Astrocyte (in vitro differentiated cells and primary cell): ENCODE measurements at regions not wholly inside any gene's neighbourhood (a gene's known extent, or its start where the extent isn't known, plus 50 kb on each side); places are given as distances from the start of the nearest gene placed in this dataset.

ENCODE experiments used
- DNase-seq: peaks from one replicate; pipeline ENCODE4 v3.0.0-alpha.2; 2010; ENCODE audit warnings: low read depth
- FAIRE-seq: peaks from 2 replicates; lab custom pipeline; 2011; peaks lifted over from hg19 to GRCh38; lab: Jason Lieb, UNC
- H2AFZ ChIP-seq: 2 replicates; pipeline ENCODE4 v1.6.0; 2012; ENCODE audit warnings: low read depth, low read length, inconsistent platforms
- H3K27ac ChIP-seq: 2 replicates; pipeline ENCODE4 v1.5.1; 2011; ENCODE audit warnings: low read depth, low read length, inconsistent platforms
- H3K27me3 ChIP-seq: 2 replicates; pipeline ENCODE4 v1.6.0; 2011; ENCODE audit warnings: low read length, inconsistent platforms; ENCODE audit not compliant: insufficient read depth
- H3K36me3 ChIP-seq: 2 replicates; pipeline ENCODE4 v1.5.1; 2011; ENCODE audit warnings: low read length, inconsistent platforms; ENCODE audit not compliant: insufficient read depth
- H3K4me1 ChIP-seq: 2 replicates; pipeline ENCODE4 v1.5.1; 2011; ENCODE audit warnings: low read length, inconsistent platforms; ENCODE audit not compliant: insufficient read depth
- H3K4me2 ChIP-seq: 2 replicates; pipeline ENCODE4 v1.6.0; 2012; ENCODE audit warnings: low read length, inconsistent platforms
- H3K4me3 ChIP-seq: 2 replicates; pipeline ENCODE4 v1.5.1; 2011; ENCODE audit warnings: low read depth, mild to moderate bottlenecking, low read length, inconsistent platforms; ENCODE audit not compliant: insufficient read depth
- H3K79me2 ChIP-seq: 2 replicates; pipeline ENCODE4 v1.6.0; 2012; ENCODE audit warnings: mild to moderate bottlenecking, low read length, inconsistent platforms; ENCODE audit not compliant: insufficient read depth
- H3K9ac ChIP-seq: 2 replicates; pipeline ENCODE4 v1.6.0; 2012; ENCODE audit warnings: mild to moderate bottlenecking, low read length, inconsistent platforms
- H3K9me3 ChIP-seq: 2 replicates; pipeline ENCODE4 v1.5.1; 2012; ENCODE audit warnings: low read depth, mild to moderate bottlenecking, low read length, inconsistent platforms; ENCODE audit not compliant: insufficient read depth
- H4K20me1 ChIP-seq: 2 replicates; pipeline ENCODE4 v1.6.0; 2012; ENCODE audit warnings: low read length, inconsistent platforms; ENCODE audit not compliant: insufficient read depth
- H3K27ac Mint-ChIP-seq: one replicate; pipeline ENCODE4 v1.8.0; 2021; ENCODE audit warnings: mild to moderate bottlenecking, mixed read lengths; ENCODE audit not compliant: unreplicated experiment
- H3K27me3 Mint-ChIP-seq: one replicate; pipeline ENCODE4 v1.8.0; 2021; ENCODE audit warnings: low read depth, mixed read lengths; ENCODE audit not compliant: unreplicated experiment
- H3K36me3 Mint-ChIP-seq: one replicate; pipeline ENCODE4 v1.8.0; 2021; ENCODE audit warnings: low read depth, mixed read lengths; ENCODE audit not compliant: unreplicated experiment
- H3K4me1 Mint-ChIP-seq: one replicate; pipeline ENCODE4 v1.8.0; 2021; ENCODE audit warnings: low read depth, mixed read lengths; ENCODE audit not compliant: unreplicated experiment
- H3K4me3 Mint-ChIP-seq: one replicate; pipeline ENCODE4 v1.8.0; 2021; ENCODE audit warnings: mild to moderate bottlenecking, moderate library complexity, mixed read lengths; ENCODE audit not compliant: unreplicated experiment
- H3K9me3 Mint-ChIP-seq: one replicate; pipeline ENCODE4 v1.8.0; 2021; ENCODE audit warnings: mild to moderate bottlenecking, mixed read lengths; ENCODE audit not compliant: unreplicated experiment
- CTCF ChIP-seq: IDR thresholded peaks from 2 replicates; pipeline ENCODE4 v1.5.1; 2011; ENCODE audit warnings: low read depth, mild to moderate bottlenecking, inconsistent platforms, low read length, moderate library complexity; ENCODE audit not compliant: insufficient read depth
- EZH2 ChIP-seq: IDR thresholded peaks from 2 replicates; pipeline ENCODE4 v1.6.1; 2012; ENCODE audit warnings: mild to moderate bottlenecking, low read length, inconsistent platforms; ENCODE audit not compliant: insufficient read depth

DNA sequence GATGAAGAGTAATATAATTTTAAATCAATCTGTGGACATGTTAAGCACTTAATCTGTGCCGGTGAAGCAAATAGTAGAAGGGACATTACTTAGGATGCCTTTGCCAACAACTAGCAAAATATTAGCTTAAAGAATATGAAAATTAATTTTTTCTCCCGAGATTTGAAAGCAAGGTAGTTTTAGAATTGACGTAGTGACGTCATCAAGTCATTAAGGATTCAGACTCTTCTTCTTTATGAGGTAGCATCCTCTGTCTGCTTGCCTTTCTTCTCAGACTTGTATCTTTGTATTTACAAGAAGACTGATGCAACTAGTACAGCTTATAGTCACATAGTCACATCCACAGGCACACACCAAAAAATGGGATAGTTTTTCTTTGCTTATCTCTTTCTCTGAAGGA is 374.4 kb downstream of the MMUT start:
- Mint-ChIP-seq H3K36me3 (no peaks in the 10 kb centered on the region), H3K9me3 (no peaks in the 10 kb centered on the region), H3K4me3 (no peak overlapping the region), H3K27ac (no peak overlapping the region), H3K4me1 (no peaks in the 10 kb centered on the region), H3K27me3 (no peaks in the 10 kb centered on the region)
- no peak overlapping the region for H3K4me2 ChIP-seq
- no peak for FAIRE-seq
- no peaks in the 10 kb centered on the region for H3K36me3 ChIP-seq
- no peaks in the 10 kb centered on the region for H3K9me3 ChIP-seq
- TF ChIP-seq EZH2 (no peak), CTCF (no peak)
- H3K27me3 ChIP-seq, result no peaks in the 10 kb centered on the region
- H3K4me1 ChIP-seq, result no peaks in the 10 kb centered on the region
- no peak overlapping the region for H2AFZ ChIP-seq
- H4K20me1 ChIP-seq, result no peaks in the 10 kb centered on the region
- no peak overlapping the region for H3K4me3 ChIP-seq
- H3K9ac ChIP-seq, result no peak overlapping the region
- no peak for DNase-seq
- H3K27ac ChIP-seq, result no peak overlapping the region
- no peaks in the 10 kb centered on the region for H3K79me2 ChIP-seq

- H3K9me3 Mint-ChIP-seq, result no peaks in the 10 kb centered on the region
- H3K27ac Mint-ChIP-seq, result no peak overlapping the region
- Histone ChIP-seq H3K9me3 (no peaks in the 10 kb centered on the region), H3K36me3 (no peaks in the 10 kb centered on the region), H3K9ac (no peak overlapping the region), H3K4me3 (no peak overlapping the region), H3K79me2 (no peaks in the 10 kb centered on the region), H2AFZ (no peak overlapping the region), H3K27ac (no peak overlapping the region), H3K4me1 (no peaks in the 10 kb centered on the region), H3K27me3 (no peaks in the 10 kb centered on the region), H4K20me1 (no peaks in the 10 kb centered on the region), H3K4me2 (no peak overlapping the region)
- no peak overlapping the region for H3K4me3 Mint-ChIP-seq
- H3K36me3 Mint-ChIP-seq, result no peaks in the 10 kb centered on the region
- H3K4me1 Mint-ChIP-seq, result no peaks in the 10 kb centered on the region
- TF ChIP-seq EZH2, result no peak
- no peak for TF ChIP-seq CTCF
- FAIRE-seq (no peak), DNase-seq (peak; percentile 20)
- H3K27me3 Mint-ChIP-seq, result no peaks in the 10 kb centered on the region
Observed at GRCh38 chr6:49087369-49087768, 375.7 kb downstream of the MMUT start.

- H3K27me3 ChIP-seq, result no peaks in the 10 kb centered on the region
- no peak for TF ChIP-seq EZH2
- no peak for TF ChIP-seq CTCF
Observed at GRCh38 chr6:49082611-49083010, 380.4 kb downstream of the MMUT start.

More at GRCh38 chr6:49082611-49083010, 380.4 kb downstream of the MMUT start:
- FAIRE-seq, result no peak
- no peaks in the 10 kb centered on the region for H3K4me1 Mint-ChIP-seq
- Histone ChIP-seq H3K4me2 (no peak overlapping the region), H3K36me3 (no peaks in the 10 kb centered on the region), H4K20me1 (no peaks in the 10 kb centered on the region), H3K9me3 (no peaks in the 10 kb centered on the region), H2AFZ (no peak overlapping the region), H3K79me2 (no peaks in the 10 kb centered on the region), H3K4me3 (no peak overlapping the region), H3K4me1 (no peaks in the 10 kb centered on the region), H3K9ac (no peak overlapping the region), H3K27ac (no peak overlapping the region)
- H3K27ac Mint-ChIP-seq, result no peak overlapping the region
- no peaks in the 10 kb centered on the region for H3K36me3 Mint-ChIP-seq
- no peak overlapping the region for H3K4me3 Mint-ChIP-seq
- DNase-seq, result no peak
- no peaks in the 10 kb centered on the region for H3K27me3 Mint-ChIP-seq
- H3K9me3 Mint-ChIP-seq, result peaks cover 1% of the 10 kb centered on the region
